Activated B cell treated with CpG ODN at 0.5 μM for 24 hours (primary cell): ENCODE measurements at regions not wholly inside any gene's neighbourhood (a gene's known extent, or its start where the extent isn't known, plus 50 kb on each side); places are given as distances from the start of the nearest gene placed in this dataset.

Source experiments
- ATAC-seq: fragments of 200-7000 bp; cut with Tn5 transposase; one replicate; pipeline ENCODE4 v1.10.0; 2021; ENCODE audit warnings: low read depth, mild to moderate bottlenecking, moderate library complexity
- CTCF ChIA-PET: fragments of 350-600 bp; sonication (Branson Sonifier 250); formaldehyde crosslinking; loops from one replicate; lab custom pipeline; 2021; ENCODE audit warnings: antibody characterized with exemption; lab: Charles Lee
- POLR2A ChIA-PET: fragments of 350-600 bp; sonication (Branson Sonifier 250); formaldehyde crosslinking; loops from one replicate; lab custom pipeline; 2021; ENCODE audit warnings: antibody characterized with exemption; lab: Charles Lee
- DNase-seq: peaks from one replicate; pipeline ENCODE4 v3.0.0; 2022
- H3K27ac Mint-ChIP-seq: one replicate; pipeline ENCODE4 v1.8.0; 2020; ENCODE audit warnings: mixed read lengths
- H3K27me3 Mint-ChIP-seq: one replicate; pipeline ENCODE4 v1.8.0; 2021; ENCODE audit warnings: mixed read lengths
- H3K36me3 Mint-ChIP-seq: one replicate; pipeline ENCODE4 v1.8.0; 2021; ENCODE audit warnings: low read depth, mixed read lengths
- H3K4me1 Mint-ChIP-seq: one replicate; pipeline ENCODE4 v1.8.0; 2021; ENCODE audit warnings: mixed read lengths
- H3K4me3 Mint-ChIP-seq: one replicate; pipeline ENCODE4 v1.8.0; 2020; ENCODE audit warnings: mild to moderate bottlenecking, mixed read lengths
- H3K9me3 Mint-ChIP-seq: one replicate; pipeline ENCODE4 v1.8.0; 2020; ENCODE audit warnings: mixed read lengths
- intact Hi-C: fragments of 100-400 bp; cut with micrococcal nuclease; formaldehyde crosslinking; loops from one replicate; pipeline ENCODE4 v1.15.1; 2024
- TF ChIP-seq, protein P1 (sequence below): fragments of 200-600 bp; IDR thresholded peaks from one replicate; pipeline ENCODE4 v1.8.0; 2022; ENCODE audit warnings: antibody characterized with exemption, mild to moderate bottlenecking

DNA sequence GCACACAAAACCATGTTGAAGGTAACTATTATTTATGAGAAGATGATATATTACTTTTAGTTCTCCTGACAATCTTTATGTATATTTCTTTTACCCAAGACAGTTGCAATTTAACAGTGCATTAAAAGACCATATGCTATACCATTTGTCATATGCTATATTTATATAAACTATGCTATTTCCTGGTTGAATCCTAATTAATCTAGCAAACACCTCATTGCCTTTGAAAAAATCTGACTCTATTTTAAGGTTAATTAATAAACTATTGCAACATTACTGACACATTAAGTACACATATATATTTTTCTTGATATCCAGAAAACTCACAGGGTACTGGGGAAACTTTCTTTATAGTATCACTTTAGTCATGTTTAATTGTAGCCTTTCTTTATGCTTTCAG, 649.4 kb upstream of the PCDH20 start:
- Mint-ChIP-seq H3K27me3 (no peaks in the 10 kb centered on the region), H3K27ac (no peak overlapping the region), H3K4me1 (no peaks in the 10 kb centered on the region), H3K9me3 (peaks cover 11% of the 10 kb centered on the region), H3K36me3 (no peaks in the 10 kb centered on the region), H3K4me3 (no peak overlapping the region)
- POLR2A ChIA-PET, result no interaction called here
- TF ChIP-seq, protein P1, sequence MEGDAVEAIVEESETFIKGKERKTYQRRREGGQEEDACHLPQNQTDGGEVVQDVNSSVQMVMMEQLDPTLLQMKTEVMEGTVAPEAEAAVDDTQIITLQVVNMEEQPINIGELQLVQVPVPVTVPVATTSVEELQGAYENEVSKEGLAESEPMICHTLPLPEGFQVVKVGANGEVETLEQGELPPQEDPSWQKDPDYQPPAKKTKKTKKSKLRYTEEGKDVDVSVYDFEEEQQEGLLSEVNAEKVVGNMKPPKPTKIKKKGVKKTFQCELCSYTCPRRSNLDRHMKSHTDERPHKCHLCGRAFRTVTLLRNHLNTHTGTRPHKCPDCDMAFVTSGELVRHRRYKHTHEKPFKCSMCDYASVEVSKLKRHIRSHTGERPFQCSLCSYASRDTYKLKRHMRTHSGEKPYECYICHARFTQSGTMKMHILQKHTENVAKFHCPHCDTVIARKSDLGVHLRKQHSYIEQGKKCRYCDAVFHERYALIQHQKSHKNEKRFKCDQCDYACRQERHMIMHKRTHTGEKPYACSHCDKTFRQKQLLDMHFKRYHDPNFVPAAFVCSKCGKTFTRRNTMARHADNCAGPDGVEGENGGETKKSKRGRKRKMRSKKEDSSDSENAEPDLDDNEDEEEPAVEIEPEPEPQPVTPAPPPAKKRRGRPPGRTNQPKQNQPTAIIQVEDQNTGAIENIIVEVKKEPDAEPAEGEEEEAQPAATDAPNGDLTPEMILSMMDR, result no peak
- ATAC-seq (no peak), DNase-seq (no peak)
- intact Hi-C loops, result no loop called here
- CTCF ChIA-PET, result no interaction called here

DNA sequence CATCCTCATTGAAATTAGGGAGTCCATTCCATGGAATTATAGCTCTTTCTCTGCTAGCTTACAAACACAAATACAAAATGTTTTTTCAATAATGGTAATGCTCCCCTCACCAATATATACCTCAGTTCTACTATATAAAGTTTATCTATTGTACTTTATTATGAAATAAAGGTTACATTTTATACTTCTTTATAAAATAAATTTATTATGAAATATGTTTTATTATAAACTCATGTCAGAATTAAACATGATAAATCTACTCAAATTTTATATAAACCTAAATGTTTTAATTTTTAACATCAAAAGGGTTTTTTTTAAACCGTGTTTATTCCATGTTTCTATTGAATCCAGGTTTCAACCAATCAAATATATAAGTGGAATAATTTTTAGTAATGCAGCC, 646.1 kb upstream of the PCDH20 start:
- intact Hi-C loops, result no loop called here
- Mint-ChIP-seq H3K4me3 (no peak overlapping the region), H3K36me3 (no peaks in the 10 kb centered on the region), H3K27ac (no peak overlapping the region), H3K27me3 (no peaks in the 10 kb centered on the region), H3K4me1 (no peaks in the 10 kb centered on the region), H3K9me3 (peaks cover 7% of the 10 kb centered on the region)
- CTCF ChIA-PET, result no interaction called here
- TF ChIP-seq, protein P1, result no peak
- DNase-seq, result no peak
- POLR2A ChIA-PET, result no interaction called here
- no peak for ATAC-seq

DNA sequence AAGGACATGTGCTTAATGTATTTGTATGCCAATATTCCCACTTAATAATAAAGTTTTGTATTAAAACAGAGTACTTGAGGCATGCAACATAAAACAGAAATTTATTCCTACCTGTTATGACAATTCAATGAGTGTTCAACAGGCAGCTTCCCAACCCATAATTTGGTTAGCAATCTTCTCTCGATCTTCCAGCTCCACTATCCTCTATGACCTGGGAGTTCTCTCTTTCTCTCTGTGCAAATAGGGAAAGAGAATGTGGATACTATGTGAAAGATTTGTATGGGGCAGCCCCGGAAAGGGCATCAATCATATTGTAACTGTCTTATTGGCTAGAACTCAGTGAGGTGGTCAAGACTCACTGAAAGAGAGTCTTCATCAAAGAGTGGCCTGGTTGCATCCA, 644.9 kb upstream of the PCDH20 start:
- intact Hi-C loops, result no loop called here

DNA sequence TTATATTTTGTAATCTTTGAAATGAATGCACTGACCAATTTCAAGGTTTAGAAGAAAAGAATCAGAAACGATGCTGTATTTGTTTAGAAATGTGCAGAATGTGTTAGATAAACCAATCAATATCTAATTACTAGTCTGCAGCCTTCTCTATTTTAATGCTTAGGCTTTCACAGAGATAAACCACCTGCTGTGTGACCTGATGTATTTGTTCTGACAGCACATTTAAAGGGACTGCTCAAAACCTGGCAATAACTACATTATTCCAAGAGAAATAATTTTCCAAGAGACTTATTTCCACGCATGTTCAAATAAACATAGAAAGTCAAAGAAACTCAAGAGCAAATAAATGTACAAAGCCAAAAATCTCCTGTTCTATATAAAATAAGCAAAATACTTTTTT, 641.6 kb upstream of the PCDH20 start:
- no peak overlapping the region for H3K4me3 Mint-ChIP-seq
- no peak for ATAC-seq
- POLR2A ChIA-PET, result no interaction called here
- H3K27ac Mint-ChIP-seq, result no peak overlapping the region
- intact Hi-C loops, result no loop called here
- TF ChIP-seq, protein P1, result no peak
- H3K4me1 Mint-ChIP-seq, result no peaks in the 10 kb centered on the region
- H3K27me3 Mint-ChIP-seq, result no peaks in the 10 kb centered on the region
- no peak for DNase-seq
- no peaks in the 10 kb centered on the region for H3K36me3 Mint-ChIP-seq
- CTCF ChIA-PET, result no interaction called here
- peaks cover 5% of the 10 kb centered on the region for H3K9me3 Mint-ChIP-seq

More for the DNA sequence above, 644.9 kb upstream of the PCDH20 start:
- TF ChIP-seq, protein P1, result no peak
- no peaks in the 10 kb centered on the region for H3K4me1 Mint-ChIP-seq
- H3K27ac Mint-ChIP-seq, result no peak overlapping the region
- no peak for ATAC-seq
- H3K27me3 Mint-ChIP-seq, result no peaks in the 10 kb centered on the region
- no peak for DNase-seq
- H3K36me3 Mint-ChIP-seq, result no peaks in the 10 kb centered on the region
- peaks cover 7% of the 10 kb centered on the region for H3K9me3 Mint-ChIP-seq
- ChIA-PET POLR2A (no interaction called here), CTCF (no interaction called here)
- no peak overlapping the region for H3K4me3 Mint-ChIP-seq

DNA sequence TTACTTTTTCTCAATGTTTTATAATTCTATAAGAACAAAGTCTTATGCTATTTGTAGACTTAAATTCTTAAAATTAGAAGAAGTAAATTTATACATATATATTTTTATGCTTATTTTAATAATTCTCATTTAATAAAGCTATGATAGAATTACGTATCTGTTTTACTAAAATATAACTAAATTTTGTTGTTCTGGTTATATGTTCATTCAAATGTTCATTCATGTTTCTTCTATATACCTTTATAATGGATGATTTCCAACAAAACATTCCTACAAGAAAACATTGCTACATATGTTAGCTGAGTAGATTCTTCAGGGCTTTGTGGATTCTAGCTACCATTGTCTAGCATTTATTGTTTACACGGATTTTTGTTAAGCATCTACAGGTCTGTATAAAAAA, 634.3 kb upstream of the PCDH20 start:
- no peak for DNase-seq
- intact Hi-C loops, result no loop called here
- Mint-ChIP-seq H3K4me1 (no peaks in the 10 kb centered on the region), H3K36me3 (no peaks in the 10 kb centered on the region), H3K9me3 (peaks cover 19% of the 10 kb centered on the region), H3K4me3 (no peak overlapping the region), H3K27ac (no peak overlapping the region), H3K27me3 (no peaks in the 10 kb centered on the region)
- TF ChIP-seq, protein P1, result no peak
- CTCF ChIA-PET, result no interaction called here
- POLR2A ChIA-PET, result no interaction called here
- no peak for ATAC-seq
